SK-N-MC (cell line): ENCODE measurements at regions not wholly inside any gene's neighbourhood (a gene's known extent, or its start where the extent isn't known, plus 50 kb on each side); places are given as distances from the start of the nearest gene placed in this dataset.

Source experiments
- EZH2 ChIP-seq: fragments of 200-600 bp; sonication (generic); IDR thresholded peaks from one replicate; pipeline ENCODE4 v1.6.1; 2017; ENCODE audit warnings: antibody characterized with exemption
- POLR2AphosphoS5 ChIP-seq: IDR thresholded peaks from 2 replicates; pipeline ENCODE4 v1.6.1; 2012; ENCODE audit warnings: mild to moderate bottlenecking, low read depth, low read length, borderline replicate concordance

DNA sequence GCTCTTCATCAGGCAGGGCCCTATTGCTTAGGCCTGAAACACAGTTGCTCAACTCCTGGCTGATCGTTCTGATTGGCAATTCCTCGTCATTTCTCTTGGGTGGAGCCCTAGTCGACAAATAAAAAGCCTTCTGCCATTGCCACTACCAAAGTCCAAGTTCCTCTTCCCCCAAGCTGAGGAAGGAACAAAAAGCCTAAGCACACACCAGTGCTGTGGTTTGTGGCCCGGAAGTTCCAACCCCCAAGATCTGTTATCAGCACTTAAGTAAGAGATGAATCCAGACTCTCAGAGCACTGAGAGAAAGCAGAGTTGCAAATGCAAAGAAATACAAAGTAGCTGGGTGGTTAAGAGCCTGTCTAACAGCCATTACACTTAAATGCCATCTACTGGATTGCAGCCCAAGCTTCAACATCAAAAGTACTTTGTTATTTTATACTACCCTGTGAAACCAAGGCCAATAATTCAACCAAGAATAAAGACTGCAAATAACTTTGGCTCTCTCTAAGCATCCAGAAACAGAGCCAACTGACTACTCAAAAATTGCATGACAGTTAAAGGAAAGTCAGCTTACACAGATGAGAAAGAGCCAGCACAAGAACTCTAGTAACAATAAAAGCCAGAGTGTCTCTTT, 1024.0 kb downstream of the GRIK2 start:
- no peak for TF ChIP-seq POLR2AphosphoS5
- no peak for TF ChIP-seq EZH2
